ENCODE measurements at regions not wholly inside any gene's neighbourhood (a gene's known extent, or its start where the extent isn't known, plus 50 kb on each side); places are given as distances from the start of the nearest gene placed in this dataset.

DNA sequence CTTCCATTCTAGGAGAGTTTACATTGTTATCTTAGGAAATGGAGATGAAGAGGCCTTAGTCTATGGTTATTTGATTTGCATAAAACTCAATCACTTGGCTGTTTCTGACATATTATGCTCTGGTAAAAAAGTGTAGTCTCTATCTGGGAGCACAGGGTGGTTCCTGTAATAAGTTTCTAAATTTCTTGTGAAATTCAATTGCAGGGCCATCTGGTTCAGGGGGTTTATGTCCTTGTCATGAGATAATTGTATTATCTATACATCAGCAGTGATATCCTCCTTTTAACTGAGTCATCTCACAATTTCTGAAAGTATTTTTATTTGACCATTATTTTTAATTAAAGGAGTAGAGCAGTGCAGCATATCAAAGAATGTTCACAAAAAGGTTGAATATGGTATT, 203.3 kb downstream of the MFSD1 start:
- no peak overlapping the region for H2BK120ac ChIP-seq (ENCODE audit: low read depth, low read length)
- H3K23ac ChIP-seq (ENCODE audit: low read depth, low read length, poor library complexity): no peak overlapping the region
- H3K79me1 ChIP-seq (ENCODE audit: low read depth, low read length): no peaks in the 10 kb centered on the region
- no peaks in the 10 kb centered on the region for H3K9me3 ChIP-seq (replicated peaks in 1 of 2; ENCODE audit: control insufficient read depth in 2 of 2, insufficient read depth in 1 of 2, low read depth in 1 of 2, low read length in 2 of 2)
- no peaks in the 10 kb centered on the region for H3K27me3 ChIP-seq (ENCODE audit: control insufficient read depth in 3 of 3, insufficient read depth in 3 of 3, low read depth in 1 of 3, low read length in 3 of 3)
- H3K36me3 ChIP-seq (replicated peaks in 1 of 2; ENCODE audit: control insufficient read depth in 2 of 2, insufficient read depth in 2 of 2, low read length in 2 of 2): no peaks in the 10 kb centered on the region
- no peak overlapping the region for H3K18ac ChIP-seq (ENCODE audit: low read length)
- H3K9ac ChIP-seq (ENCODE audit: low read depth, low read length, poor library complexity): no peak overlapping the region
- H4K8ac ChIP-seq (ENCODE audit: low read depth, low read length): no peak overlapping the region
- H3K4ac ChIP-seq (ENCODE audit: low read length): no peak overlapping the region
- H3K4me3 ChIP-seq (ENCODE audit: low read length in 2 of 2): no peak overlapping the region
- no peak overlapping the region for H2BK5ac ChIP-seq (ENCODE audit: low read length)
- no peaks in the 10 kb centered on the region for H3K4me1 ChIP-seq (ENCODE audit: control insufficient read depth in 2 of 2, insufficient read depth in 1 of 2, low read depth in 1 of 2, low read length in 2 of 2)
- H2BK15ac ChIP-seq (ENCODE audit: low read length): no peak overlapping the region
- no peak overlapping the region for H4K91ac ChIP-seq (ENCODE audit: low read depth, low read length, poor library complexity)
- no peak overlapping the region for H2AK5ac ChIP-seq (ENCODE audit: low read depth, low read length)
- H3K14ac ChIP-seq (ENCODE audit: low read length): no peak overlapping the region
- no peak overlapping the region for H3K4me2 ChIP-seq (ENCODE audit: insufficient read depth, low read length, poor library complexity, severe bottlenecking)
- no peak overlapping the region for H3K27ac ChIP-seq (replicated peaks; ENCODE audit: low read length)
- no peak overlapping the region for H2AFZ ChIP-seq (ENCODE audit: low read length)
- DNase-seq (ENCODE audit: low spot score): no peak
- no peak overlapping the region for H2BK12ac ChIP-seq (ENCODE audit: low read length)

- Histone ChIP-seq H3K18ac (ENCODE audit: low read length) (no peak overlapping the region), H2AFZ (ENCODE audit: low read length) (no peak overlapping the region), H3K27ac (replicated peaks; ENCODE audit: low read length) (no peak overlapping the region), H3K9ac (ENCODE audit: low read depth, low read length, poor library complexity) (no peak overlapping the region), H3K23ac (ENCODE audit: low read depth, low read length, poor library complexity) (no peak overlapping the region), H3K14ac (ENCODE audit: low read length) (no peak overlapping the region), H3K4me2 (ENCODE audit: insufficient read depth, low read length, poor library complexity, severe bottlenecking) (no peak overlapping the region), H3K27me3 (ENCODE audit: control insufficient read depth in 3 of 3, insufficient read depth in 3 of 3, low read depth in 1 of 3, low read length in 3 of 3) (no peaks in the 10 kb centered on the region), H3K36me3 (replicated peaks in 1 of 2; ENCODE audit: control insufficient read depth in 2 of 2, insufficient read depth in 2 of 2, low read length in 2 of 2) (no peaks in the 10 kb centered on the region), H2BK15ac (ENCODE audit: low read length) (no peak overlapping the region), H3K79me1 (ENCODE audit: low read depth, low read length) (no peaks in the 10 kb centered on the region), H2BK120ac (ENCODE audit: low read depth, low read length) (no peak overlapping the region), H3K9me3 (replicated peaks in 1 of 2; ENCODE audit: control insufficient read depth in 2 of 2, insufficient read depth in 1 of 2, low read depth in 1 of 2, low read length in 2 of 2) (no peaks in the 10 kb centered on the region), H3K4me1 (ENCODE audit: control insufficient read depth in 2 of 2, insufficient read depth in 1 of 2, low read depth in 1 of 2, low read length in 2 of 2) (no peaks in the 10 kb centered on the region), H2BK5ac (ENCODE audit: low read length) (no peak overlapping the region), H3K4ac (ENCODE audit: low read length) (no peak overlapping the region), H3K4me3 (ENCODE audit: low read length in 2 of 2) (no peak overlapping the region), H2BK12ac (ENCODE audit: low read length) (no peak overlapping the region), H2AK5ac (ENCODE audit: low read depth, low read length) (no peak overlapping the region), H4K91ac (ENCODE audit: low read depth, low read length, poor library complexity) (no peak overlapping the region), H4K8ac (ENCODE audit: low read depth, low read length) (no peak overlapping the region)
- no peak for DNase-seq (ENCODE audit: low spot score)
- no CpG with 5 or more reads among the region's 1 CpG for WGBS, 2 donors (ENCODE audit: extremely low coverage in 2 of 2, insufficient read length in 2 of 2, insufficient replicate concordance in 1 of 2)
These were observed 205.5 kb downstream of the MFSD1 start for GRCh38 chr3:159007331-159007730.

- Histone ChIP-seq H3K27me3 (ENCODE audit: control insufficient read depth in 3 of 3, insufficient read depth in 3 of 3, low read depth in 1 of 3, low read length in 3 of 3) (no peaks in the 10 kb centered on the region), H2AK5ac (ENCODE audit: low read depth, low read length) (no peak overlapping the region), H3K4me2 (ENCODE audit: insufficient read depth, low read length, poor library complexity, severe bottlenecking) (no peak overlapping the region), H3K36me3 (replicated peaks in 1 of 2; ENCODE audit: control insufficient read depth in 2 of 2, insufficient read depth in 2 of 2, low read length in 2 of 2) (no peaks in the 10 kb centered on the region), H3K4me3 (ENCODE audit: low read length in 2 of 2) (no peak overlapping the region), H3K79me1 (ENCODE audit: low read depth, low read length) (no peaks in the 10 kb centered on the region), H3K9ac (ENCODE audit: low read depth, low read length, poor library complexity) (no peak overlapping the region), H2BK120ac (ENCODE audit: low read depth, low read length) (no peak overlapping the region), H3K9me3 (replicated peaks in 1 of 2; ENCODE audit: control insufficient read depth in 2 of 2, insufficient read depth in 1 of 2, low read depth in 1 of 2, low read length in 2 of 2) (no peaks in the 10 kb centered on the region), H3K18ac (ENCODE audit: low read length) (no peak overlapping the region), H4K8ac (ENCODE audit: low read depth, low read length) (no peak overlapping the region), H3K4me1 (ENCODE audit: control insufficient read depth in 2 of 2, insufficient read depth in 1 of 2, low read depth in 1 of 2, low read length in 2 of 2) (no peaks in the 10 kb centered on the region), H2BK15ac (ENCODE audit: low read length) (no peak overlapping the region), H4K91ac (ENCODE audit: low read depth, low read length, poor library complexity) (no peak overlapping the region), H3K23ac (ENCODE audit: low read depth, low read length, poor library complexity) (no peak overlapping the region), H3K27ac (replicated peaks; ENCODE audit: low read length) (no peak overlapping the region), H2BK12ac (ENCODE audit: low read length) (no peak overlapping the region), H2BK5ac (ENCODE audit: low read length) (no peak overlapping the region), H3K4ac (ENCODE audit: low read length) (no peak overlapping the region), H3K14ac (ENCODE audit: low read length) (no peak overlapping the region), H2AFZ (ENCODE audit: low read length) (no peak overlapping the region)
- no CpG with 5 or more reads among the region's 4 CpGs for WGBS, 2 donors (ENCODE audit: extremely low coverage in 2 of 2, insufficient read length in 2 of 2, insufficient replicate concordance in 1 of 2)
- DNase-seq (ENCODE audit: low spot score): no peak
These were observed 206.5 kb downstream of the MFSD1 start for GRCh38 chr3:159008401-159008800.

GRCh38 chr3:159018341-159018740, 216.5 kb downstream of the MFSD1 start:
- no peak overlapping the region for H2BK15ac ChIP-seq (ENCODE audit: low read length)
- H2BK5ac ChIP-seq (ENCODE audit: low read length): no peak overlapping the region
- H4K8ac ChIP-seq (ENCODE audit: low read depth, low read length): no peak overlapping the region
- H3K9ac ChIP-seq (ENCODE audit: low read depth, low read length, poor library complexity): no peak overlapping the region
- H2BK120ac ChIP-seq (ENCODE audit: low read depth, low read length): no peak overlapping the region
- H3K79me1 ChIP-seq (ENCODE audit: low read depth, low read length): no peaks in the 10 kb centered on the region
- WGBS, 2 donors (ENCODE audit: extremely low coverage in 2 of 2, insufficient read length in 2 of 2, insufficient replicate concordance in 1 of 2): no CpG with 5 or more reads among the region's 2 CpGs
- H2AK5ac ChIP-seq (ENCODE audit: low read depth, low read length): no peak overlapping the region
- H3K4me1 ChIP-seq (ENCODE audit: control insufficient read depth in 2 of 2, insufficient read depth in 1 of 2, low read depth in 1 of 2, low read length in 2 of 2): no peaks in the 10 kb centered on the region
- no peak overlapping the region for H4K91ac ChIP-seq (ENCODE audit: low read depth, low read length, poor library complexity)
- H3K4me3 ChIP-seq (ENCODE audit: low read length in 2 of 2): no peak overlapping the region
- no peak overlapping the region for H3K14ac ChIP-seq (ENCODE audit: low read length)
- no peak overlapping the region for H3K4me2 ChIP-seq (ENCODE audit: insufficient read depth, low read length, poor library complexity, severe bottlenecking)
- no peak for DNase-seq (ENCODE audit: low spot score)
- no peaks in the 10 kb centered on the region for H3K27me3 ChIP-seq (ENCODE audit: control insufficient read depth in 3 of 3, insufficient read depth in 3 of 3, low read depth in 1 of 3, low read length in 3 of 3)
- H3K23ac ChIP-seq (ENCODE audit: low read depth, low read length, poor library complexity): no peak overlapping the region
- H3K36me3 ChIP-seq (replicated peaks in 1 of 2; ENCODE audit: control insufficient read depth in 2 of 2, insufficient read depth in 2 of 2, low read length in 2 of 2): no peaks in the 10 kb centered on the region
- H2BK12ac ChIP-seq (ENCODE audit: low read length): no peak overlapping the region
- H3K18ac ChIP-seq (ENCODE audit: low read length): no peak overlapping the region
- no peak overlapping the region for H2AFZ ChIP-seq (ENCODE audit: low read length)
- no peaks in the 10 kb centered on the region for H3K9me3 ChIP-seq (replicated peaks in 1 of 2; ENCODE audit: control insufficient read depth in 2 of 2, insufficient read depth in 1 of 2, low read depth in 1 of 2, low read length in 2 of 2)
- H3K4ac ChIP-seq (ENCODE audit: low read length): no peak overlapping the region
- H3K27ac ChIP-seq (replicated peaks; ENCODE audit: low read length): no peak overlapping the region

All from neuronal stem cell (in vitro differentiated cells).